Spleen (tissue), 11 donors: ENCODE measurements at regions not wholly inside any gene's neighbourhood (a gene's known extent, or its start where the extent isn't known, plus 50 kb on each side); places are given as distances from the start of the nearest gene placed in this dataset.

ENCODE experiments used
- DNase-seq: peaks from one replicate; pipeline ENCODE4 v3.0.0-alpha.2; 2020
- H3K27ac ChIP-seq, 8 donors: fragments of 200-600 bp; sonication (generic) in 7 of 8; 1 replicate in 4 of 8; 2 replicates in 4 of 8; pipeline versions ENCODE4 v1.5.0 to v1.8.0; 2016 to 2021; ENCODE audit warnings: inconsistent platforms in 4 of 8, mild to moderate bottlenecking in 4 of 8, moderate library complexity in 1 of 8
- H3K27me3 ChIP-seq, 7 donors: fragments of 200-600 bp; sonication (generic) in 6 of 7; replicated peaks in 1 of 7; 1 replicate in 4 of 7; 2 replicates in 3 of 7; pipeline versions ENCODE4 v1.5.0 to v1.8.0; 2016 to 2021; ENCODE audit warnings: inconsistent platforms in 3 of 7, mild to moderate bottlenecking in 1 of 7
- H3K36me3 ChIP-seq, 6 donors: fragments of 200-600 bp; sonication (generic) in 5 of 6; 1 replicate in 4 of 6; 2 replicates in 2 of 6; pipeline versions ENCODE4 v1.5.0 to v1.8.0; 2016 to 2021; ENCODE audit warnings: inconsistent platforms in 2 of 6
- H3K4me1 ChIP-seq, 6 donors: fragments of 200-600 bp; sonication (generic) in 5 of 6; 1 replicate in 3 of 6; 2 replicates in 3 of 6; pipeline versions ENCODE4 v1.5.0 to v1.8.0; 2016 to 2021; ENCODE audit warnings: inconsistent platforms in 3 of 6
- H3K4me3 ChIP-seq, 8 donors: fragments of 200-600 bp; sonication (generic) in 7 of 8; 1 replicate in 4 of 8; 2 replicates in 4 of 8; pipeline versions ENCODE4 v1.5.0 to v1.8.0; 2016 to 2021; ENCODE audit warnings: inconsistent platforms in 4 of 8, mild to moderate bottlenecking in 4 of 8, moderate library complexity in 2 of 8
- H3K9me3 ChIP-seq, 8 donors: fragments of 200-600 bp; sonication (generic) in 7 of 8; 1 replicate in 4 of 8; 2 replicates in 4 of 8; pipeline versions ENCODE4 v1.5.0 to v1.8.0; 2016 to 2021; ENCODE audit warnings: inconsistent platforms in 4 of 8
- POLR2A ChIP-seq, 3 donors: fragments of 450-650 bp; IDR thresholded peaks; one replicate each; pipeline ENCODE4 v1.5.1; 2017; ENCODE audit warnings: antibody characterized with exemption in 3 of 3, mild to moderate bottlenecking in 1 of 3
- POLR2AphosphoS5 ChIP-seq, 3 donors: sonication (generic); formaldehyde crosslinking; IDR thresholded peaks; one replicate each; pipeline ENCODE4 v1.5.1; 2017; ENCODE audit warnings: antibody characterized with exemption in 3 of 3
- WGBS, 5 donors: extraction: QIAGEN DNeasy Blood & Tissue Kit in 3 of 5; methylation state at CpG; one replicate each; pipeline versions ENCODE4 v1.1.5 to v1.1.7; 2013 to 2018; 5-methylcytosine and 5-hydroxymethylcytosine counted together
- intact Hi-C: fragments of 100-400 bp; cut with DNase I; formaldehyde crosslinking; loops from one replicate; pipeline ENCODE4 v1.15.0; 2023; ENCODE audit warnings: low total_unique reads
- TF ChIP-seq, protein P1 (sequence below), 11 experiments: fragments of 200-600 bp in 7 of 11; fragments of 450-650 bp in 4 of 11; sonication (generic) in 4 of 11; IDR thresholded peaks in 8 of 11; conservative IDR thresholded peaks in 3 of 11; 1 replicate in 7 of 11; 2 replicates in 4 of 11; pipeline versions ENCODE4 v1.4.0 to v1.8.0; 2016 to 2021; ENCODE audit warnings: antibody characterized with exemption in 11 of 11, inconsistent platforms in 4 of 11, mild to moderate bottlenecking in 1 of 11
- donor health status: healthy with polysubstance abuse.
- donor health status: DM: no; HTN: no; CAD: no; lungs with moderate emphysema.
- donor health status: DM: no; HTN: no; CAD: no.
- donor health status: Bipolar disorder and iron deficiency.
- donor health status: healthy.
- donor health status: DM: no; HTN: no; CAD: no.
- donor health status: DM: yes; HTN: yes; CAD: no.

DNA sequence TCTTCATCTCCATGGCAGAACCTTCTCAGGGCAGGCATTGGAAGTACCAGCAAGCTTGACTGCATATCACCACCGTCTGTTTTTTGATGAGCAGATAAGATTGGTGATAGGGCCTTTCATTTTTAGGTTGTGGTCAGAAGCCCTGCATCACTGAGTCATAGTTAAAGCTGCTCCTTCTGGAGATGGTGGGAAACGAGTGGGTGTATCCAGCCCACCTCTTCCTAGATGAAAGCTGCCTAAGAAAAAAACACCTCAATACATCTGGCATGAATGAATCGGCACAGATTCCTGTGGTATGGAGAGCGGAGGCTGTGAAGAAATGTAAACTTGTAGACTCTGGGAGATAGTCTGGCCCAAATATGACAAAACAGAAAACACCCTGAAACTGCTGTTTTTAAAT is 248.7 kb upstream of the EGLN3 start:
- Histone ChIP-seq H3K27me3 (peaks cover 0 to 8% (median 0%) of the 10 kb centered on the region in 7 donors), H3K4me1 (no peaks in the 10 kb centered on the region), H3K4me3 (no peak overlapping the region), H3K27ac (no peak overlapping the region), H3K9me3 (no peaks in the 10 kb centered on the region), H3K36me3 (no peaks in the 10 kb centered on the region)
- no peak for DNase-seq
- TF ChIP-seq POLR2A (IDR thresholded peaks at IDR 0.05) (no peak), POLR2AphosphoS5 (IDR thresholded peaks at IDR 0.05) (no peak)
- TF ChIP-seq, protein P1, sequence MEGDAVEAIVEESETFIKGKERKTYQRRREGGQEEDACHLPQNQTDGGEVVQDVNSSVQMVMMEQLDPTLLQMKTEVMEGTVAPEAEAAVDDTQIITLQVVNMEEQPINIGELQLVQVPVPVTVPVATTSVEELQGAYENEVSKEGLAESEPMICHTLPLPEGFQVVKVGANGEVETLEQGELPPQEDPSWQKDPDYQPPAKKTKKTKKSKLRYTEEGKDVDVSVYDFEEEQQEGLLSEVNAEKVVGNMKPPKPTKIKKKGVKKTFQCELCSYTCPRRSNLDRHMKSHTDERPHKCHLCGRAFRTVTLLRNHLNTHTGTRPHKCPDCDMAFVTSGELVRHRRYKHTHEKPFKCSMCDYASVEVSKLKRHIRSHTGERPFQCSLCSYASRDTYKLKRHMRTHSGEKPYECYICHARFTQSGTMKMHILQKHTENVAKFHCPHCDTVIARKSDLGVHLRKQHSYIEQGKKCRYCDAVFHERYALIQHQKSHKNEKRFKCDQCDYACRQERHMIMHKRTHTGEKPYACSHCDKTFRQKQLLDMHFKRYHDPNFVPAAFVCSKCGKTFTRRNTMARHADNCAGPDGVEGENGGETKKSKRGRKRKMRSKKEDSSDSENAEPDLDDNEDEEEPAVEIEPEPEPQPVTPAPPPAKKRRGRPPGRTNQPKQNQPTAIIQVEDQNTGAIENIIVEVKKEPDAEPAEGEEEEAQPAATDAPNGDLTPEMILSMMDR (IDR thresholded peaks at IDR 0.05 in 8 of 11, conservative IDR thresholded peaks at IDR 0.05 in 3 of 11), result no peak
- WGBS, 5 donors, result 58 to 67% (median 63%) methylated on average over 4 of the region's 4 CpGs
- intact Hi-C loops, result no loop called here

GRCh38 chr14:34198096-34198495 is 247.2 kb upstream of the EGLN3 start:
- no peak for DNase-seq

DNA sequence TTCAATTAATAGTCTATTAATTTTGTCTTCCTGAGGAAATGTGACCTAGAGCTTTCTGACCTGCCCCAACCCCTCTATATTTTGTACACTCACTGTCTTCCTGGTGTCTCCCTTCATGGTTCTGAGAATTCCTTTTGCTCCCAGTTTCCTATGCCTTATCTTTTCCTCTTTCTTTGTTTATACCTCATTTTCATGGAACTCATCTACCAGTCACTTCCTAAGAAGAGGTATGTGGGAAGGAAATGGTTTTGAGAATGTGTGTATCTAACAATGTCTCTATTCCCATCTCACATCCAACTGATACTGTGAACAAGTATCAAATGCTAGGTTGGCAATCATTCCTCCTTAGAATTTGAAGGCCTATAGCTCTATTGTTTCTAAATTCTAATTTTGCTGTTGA is 245.1 kb upstream of the EGLN3 start:
- no peak overlapping the region for H3K4me3 ChIP-seq
- intact Hi-C loops, result no loop called here
- H3K9me3 ChIP-seq, result peaks cover 0 to 3% (median 0%) of the 10 kb centered on the region in 8 donors
- no peaks in the 10 kb centered on the region for H3K27me3 ChIP-seq
- TF ChIP-seq, protein P1 (IDR thresholded peaks at IDR 0.05 in 8 of 11, conservative IDR thresholded peaks at IDR 0.05 in 3 of 11), result no peak
- no peak for TF ChIP-seq POLR2AphosphoS5 (IDR thresholded peaks at IDR 0.05)
- H3K36me3 ChIP-seq, result no peaks in the 10 kb centered on the region
- no peak overlapping the region for H3K27ac ChIP-seq
- H3K4me1 ChIP-seq, result no peaks in the 10 kb centered on the region
- no peak for DNase-seq

More at GRCh38 chr14:34198096-34198495, 247.2 kb upstream of the EGLN3 start:
- H3K27ac ChIP-seq, result no peak overlapping the region
- no peaks in the 10 kb centered on the region for H3K4me1 ChIP-seq
- TF ChIP-seq POLR2AphosphoS5 (IDR thresholded peaks at IDR 0.05) (no peak), POLR2A (IDR thresholded peaks at IDR 0.05) (no peak)
- TF ChIP-seq, protein P1 (IDR thresholded peaks at IDR 0.05 in 8 of 11, conservative IDR thresholded peaks at IDR 0.05 in 3 of 11), result no peak
- peaks cover 0 to 8% (median 0%) of the 10 kb centered on the region in 7 donors for H3K27me3 ChIP-seq
- 83 to 97% (median 87%) methylated on average over 4 of the region's 4 CpGs for WGBS, 5 donors
- intact Hi-C loops, result no loop called here
- H3K4me3 ChIP-seq, result no peak overlapping the region
- H3K36me3 ChIP-seq, result no peaks in the 10 kb centered on the region
- H3K9me3 ChIP-seq, result peaks cover 0 to 3% (median 0%) of the 10 kb centered on the region in 8 donors

DNA sequence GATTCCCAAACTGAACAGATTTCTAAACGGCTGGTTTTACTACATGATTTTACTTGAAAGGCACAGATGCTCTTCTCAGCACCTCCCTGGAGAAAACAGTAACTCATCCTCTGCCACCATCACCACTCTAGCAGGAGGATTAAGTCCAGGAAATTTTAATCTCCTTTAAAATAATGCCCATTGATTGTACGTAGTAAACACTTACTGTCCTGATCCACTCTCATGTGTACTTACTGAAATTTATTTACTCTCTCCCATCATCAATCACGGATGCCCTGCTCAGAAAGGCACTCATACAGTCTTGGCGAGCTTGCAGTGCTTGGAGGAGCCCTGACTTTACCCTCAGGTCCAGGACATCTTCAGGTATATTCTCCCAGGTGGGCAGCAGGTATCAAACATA is 239.8 kb upstream of the EGLN3 start:
- Histone ChIP-seq H3K9me3 (peaks cover 0 to 3% (median 0%) of the 10 kb centered on the region in 8 donors), H3K27ac (no peak overlapping the region), H3K36me3 (no peaks in the 10 kb centered on the region), H3K27me3 (no peaks in the 10 kb centered on the region), H3K4me3 (no peak overlapping the region), H3K4me1 (no peaks in the 10 kb centered on the region)
- 75 to 87% (median 84%) methylated on average over 4 of the region's 4 CpGs for WGBS, 5 donors
- intact Hi-C loops, result no loop called here
- no peak for DNase-seq
- no peak for TF ChIP-seq POLR2AphosphoS5 (IDR thresholded peaks at IDR 0.05)
- TF ChIP-seq POLR2A (IDR thresholded peaks at IDR 0.05), result no peak
- TF ChIP-seq, protein P1 (IDR thresholded peaks at IDR 0.05 in 8 of 11, conservative IDR thresholded peaks at IDR 0.05 in 3 of 11), result no peak
